NCI-H82 (cell line): ENCODE measurements at regions not wholly inside any gene's neighbourhood (a gene's known extent, or its start where the extent isn't known, plus 50 kb on each side); places are given as distances from the start of the nearest gene placed in this dataset.
A peak's percentile ranks its signal among the peaks of the same experiment; 100 is the strongest.
"Not testable (repeated sequence)": the region's sequence is repeated elsewhere in the genome, so short reads cannot be mapped to it uniquely, and the experiment has no call there.

ENCODE experiments used
- DNase-seq: peaks from one replicate; lab custom pipeline; 2025; lab: John Stamatoyannopoulos, UW

GRCh38 chr22:47872761-47873535 is 1110.5 kb downstream of the TBC1D22A start:
- DNase-seq: no peak

DNA sequence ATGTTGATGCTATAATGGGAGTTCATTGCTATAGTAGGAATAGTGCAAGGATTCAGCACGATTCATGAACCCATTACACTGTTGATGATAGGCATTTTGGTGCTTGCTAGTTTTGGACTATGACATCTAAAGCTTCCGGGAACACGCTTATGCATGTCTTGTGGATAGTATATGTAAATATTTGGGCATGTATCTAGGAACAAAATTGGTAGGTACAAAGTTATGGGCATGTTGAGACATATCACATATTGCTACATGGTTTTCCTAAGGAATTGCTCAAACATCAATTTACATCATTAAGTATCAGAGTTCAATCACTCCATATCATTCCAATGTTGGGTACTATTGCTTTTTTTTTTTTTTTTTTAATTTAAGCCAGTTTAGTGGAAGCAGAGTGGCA is 1103.2 kb downstream of the TBC1D22A start:
- no peak for DNase-seq

DNA sequence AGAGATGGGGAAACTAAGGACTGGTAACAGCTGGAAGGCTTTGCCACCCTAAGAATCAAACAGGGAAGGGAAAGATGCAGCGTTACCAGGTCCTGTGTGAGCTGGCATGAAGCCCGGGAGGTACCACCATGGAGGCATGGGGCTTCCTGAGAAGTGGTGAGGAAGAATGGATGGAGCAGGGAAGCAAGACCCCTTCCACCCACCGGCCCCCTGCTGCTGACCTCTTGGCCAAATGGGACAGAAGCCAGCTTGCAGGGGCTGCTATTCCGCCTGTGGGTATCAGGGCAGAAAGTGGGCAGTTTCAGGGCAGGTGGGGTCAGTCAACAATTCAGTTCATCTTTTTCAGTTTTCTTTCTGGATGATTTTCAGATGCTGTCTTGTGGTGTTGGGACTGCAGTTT is 1099.9 kb downstream of the TBC1D22A start:
- DNase-seq: no peak

DNA sequence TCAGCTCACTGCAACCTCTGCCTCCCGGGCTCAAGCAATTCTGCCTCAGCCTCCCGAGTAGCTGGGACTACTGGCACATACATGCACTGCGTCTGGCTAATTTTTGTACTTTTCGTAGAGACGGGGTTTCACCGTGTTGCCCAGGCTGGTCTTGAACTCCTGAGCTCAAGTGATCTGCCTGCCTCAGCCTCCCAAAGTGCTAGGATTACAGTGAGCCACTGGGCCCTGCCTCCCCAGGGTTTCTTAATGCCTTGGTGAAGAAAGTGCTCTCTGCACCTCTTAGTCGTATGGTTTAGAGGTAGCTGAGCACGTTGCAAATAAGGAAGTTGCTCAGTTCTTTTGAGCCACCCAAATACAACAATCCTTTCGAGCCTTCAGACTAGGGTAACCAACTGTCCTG is 1098.5 kb downstream of the TBC1D22A start:
- DNase-seq: not testable (repeated sequence)

GRCh38 chr22:47859881-47860525 is 1097.6 kb downstream of the TBC1D22A start:
- no peak for DNase-seq

- no peak for DNase-seq
These were observed 1096.4 kb downstream of the TBC1D22A start for GRCh38 chr22:47858773-47859306.

DNA sequence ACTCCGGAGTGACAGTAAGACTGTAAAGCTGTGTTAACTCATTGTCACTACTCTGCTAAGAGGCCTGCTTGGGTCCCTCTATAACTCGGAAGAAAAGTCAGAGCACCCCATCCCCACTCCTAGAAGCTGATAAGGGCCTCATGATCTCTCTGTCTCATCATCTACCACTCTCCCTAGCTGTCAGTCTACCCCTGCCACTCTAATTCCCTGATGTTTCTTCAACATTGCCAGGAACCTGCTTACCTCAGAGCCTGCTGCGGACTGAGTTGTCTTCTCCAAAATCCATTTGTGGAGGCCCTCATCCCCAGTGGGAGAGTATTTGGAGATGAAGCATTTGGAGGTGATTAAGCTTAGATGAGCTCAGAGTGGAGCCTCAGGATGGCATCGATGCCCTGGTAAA is 1092.2 kb downstream of the TBC1D22A start:
- no peak for DNase-seq

DNA sequence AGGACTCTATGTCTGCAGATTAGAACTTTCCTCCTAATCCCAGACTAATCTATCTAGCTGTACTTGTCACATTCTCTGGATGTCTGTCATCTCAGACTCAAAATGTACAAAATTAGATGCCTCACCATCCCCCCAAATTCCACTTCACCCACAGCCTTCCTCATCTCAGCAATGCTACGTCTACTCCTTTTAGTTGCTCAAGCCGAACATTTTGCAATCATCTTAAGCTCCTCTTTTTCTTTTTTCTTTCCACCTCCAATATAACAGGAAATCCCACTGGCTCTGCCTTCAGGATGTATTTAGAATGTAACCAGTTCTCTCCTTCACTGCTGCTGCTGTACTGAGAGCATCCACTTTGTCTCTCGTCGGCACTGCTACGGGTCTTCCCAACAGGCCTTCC is 1091.8 kb downstream of the TBC1D22A start:
- DNase-seq: no peak

- DNase-seq: no peak
These were observed 1091.3 kb downstream of the TBC1D22A start for GRCh38 chr22:47853750-47854149.

- no peak for DNase-seq
These were observed 1089.1 kb downstream of the TBC1D22A start for GRCh38 chr22:47851586-47851985.

- peak; percentile 94 for DNase-seq
These were observed 1088.2 kb downstream of the TBC1D22A start for GRCh38 chr22:47850644-47851151.

GRCh38 chr22:47849576-47849975 is 1087.1 kb downstream of the TBC1D22A start:
- no peak for DNase-seq

- no peak for DNase-seq
These were observed 1085.9 kb downstream of the TBC1D22A start for GRCh38 chr22:47848184-47848920.

GRCh38 chr22:47847131-47847890 is 1084.9 kb downstream of the TBC1D22A start:
- DNase-seq: peak; percentile 60

DNA sequence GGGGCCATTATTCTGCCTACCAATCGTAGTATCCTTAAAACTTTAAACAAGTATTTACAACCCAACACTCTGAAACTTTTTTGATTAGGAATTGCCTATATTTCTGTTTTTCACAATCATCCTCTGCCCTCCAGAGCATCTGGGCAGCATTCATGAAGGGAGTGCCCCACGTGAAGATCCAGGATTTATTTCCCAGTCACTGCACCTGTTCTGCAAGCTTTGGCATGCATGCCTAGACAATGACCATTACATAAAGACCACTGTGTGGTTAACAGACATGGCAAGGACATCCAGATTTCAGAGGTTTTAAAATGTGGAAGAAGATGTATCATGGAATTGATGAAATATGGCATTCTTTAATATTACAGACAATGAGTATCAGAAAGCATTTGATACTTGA is 1083.8 kb downstream of the TBC1D22A start:
- DNase-seq: no peak

- no peak for DNase-seq
These were observed 1079.7 kb downstream of the TBC1D22A start for GRCh38 chr22:47842119-47842518.

- DNase-seq: no peak
These were observed 1078.7 kb downstream of the TBC1D22A start for GRCh38 chr22:47841156-47841555.

GRCh38 chr22:47839595-47840227 is 1077.3 kb downstream of the TBC1D22A start:
- DNase-seq: peak; percentile 74

GRCh38 chr22:47837703-47838102 is 1075.3 kb downstream of the TBC1D22A start:
- DNase-seq: peak; percentile 69

DNA sequence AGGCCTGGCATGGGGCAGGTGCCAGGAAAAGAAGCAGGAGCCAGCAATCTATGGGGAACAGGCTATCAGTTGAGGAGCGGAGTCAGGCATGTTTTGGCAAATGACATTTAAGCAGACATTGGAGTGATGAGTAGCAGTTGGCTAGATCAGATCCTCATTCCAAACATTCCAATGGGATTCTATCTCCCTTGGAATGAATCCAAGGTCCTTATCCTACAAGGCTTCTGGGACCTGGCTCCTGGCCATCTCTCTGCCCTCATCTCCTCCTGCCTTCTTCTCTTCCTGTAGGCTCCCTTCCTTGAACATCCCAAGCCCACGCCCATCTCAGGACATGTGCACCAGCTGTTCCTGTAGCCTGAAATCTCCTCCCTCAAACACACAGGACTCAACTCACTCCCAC is 1074.5 kb downstream of the TBC1D22A start:
- peak; percentile 53 for DNase-seq

- no peak for DNase-seq
These were observed 1073.3 kb downstream of the TBC1D22A start for GRCh38 chr22:47835726-47836125.
